ENCODE measurements at regions not wholly inside any gene's neighbourhood (a gene's known extent, or its start where the extent isn't known, plus 50 kb on each side); places are given as distances from the start of the nearest gene placed in this dataset.

- Histone ChIP-seq H3K9me3 (replicated peaks; ENCODE audit: control insufficient read depth, insufficient read depth, low read length) (no peaks in the 10 kb centered on the region), H3K36me3 (ENCODE audit: control insufficient read depth in 2 of 2, insufficient read depth in 2 of 2, low read length in 1 of 2) (no peaks in the 10 kb centered on the region), H3K4me3 (no peak overlapping the region), H3K27me3 (replicated peaks in 1 of 2; ENCODE audit: control insufficient read depth in 2 of 2, insufficient read depth in 2 of 2, low read length in 1 of 2) (no peaks in the 10 kb centered on the region), H3K9ac (ENCODE audit: control insufficient read depth, insufficient read depth, low read length) (no peak overlapping the region), H3K4me2 (ENCODE audit: control insufficient read depth, insufficient read depth) (no peak overlapping the region), H3K79me2 (ENCODE audit: control insufficient read depth, insufficient read depth, low read length) (no peaks in the 10 kb centered on the region), H3K4me1 (ENCODE audit: control insufficient read depth, insufficient read depth, low read length) (no peaks in the 10 kb centered on the region), H3K27ac (ENCODE audit: control insufficient read depth, insufficient read depth) (no peak overlapping the region), H4K20me1 (ENCODE audit: control insufficient read depth, insufficient read depth) (no peaks in the 10 kb centered on the region), H2AFZ (ENCODE audit: control insufficient read depth, low read depth, low read length) (no peak overlapping the region)
- DNase-seq (ENCODE audit: low read depth, low spot score) (no peak), ATAC-seq (no peak), FAIRE-seq (no peak)
- TF ChIP-seq SUPT20H (IDR thresholded peaks at IDR 0.05; ENCODE audit: borderline replicate concordance, control insufficient read depth, low read depth, low read length) (no peak), SIX5 (IDR thresholded peaks at IDR 0.05; ENCODE audit: low read depth, low read length, severe bottlenecking) (no peak), NR2F1 (conservative IDR thresholded peaks at IDR 0.05) (no peak), PAX8 (IDR thresholded peaks at IDR 0.05) (no peak), SREBF2 (IDR thresholded peaks at IDR 0.05; ENCODE audit: low read length) (no peak), GATAD2B (conservative IDR thresholded peaks at IDR 0.05; ENCODE audit: low read depth) (no peak), CHD1 (IDR thresholded peaks at IDR 0.05; ENCODE audit: low read depth, low read length) (no peak), BACH1 (IDR thresholded peaks at IDR 0.05; ENCODE audit: borderline replicate concordance) (no peak), TCF12 (IDR thresholded peaks at IDR 0.05; ENCODE audit: low read depth, low read length) (no peak), YBX1 (IDR thresholded peaks at IDR 0.05) (no peak), CHD2 (IDR thresholded peaks at IDR 0.05; ENCODE audit: borderline replicate concordance, low read depth, low read length) (no peak), KDM1A (IDR thresholded peaks at IDR 0.05; ENCODE audit: borderline replicate concordance) (no peak)
- RAD21 ChIA-PET (ENCODE audit: unreplicated experiment), result no interaction called here
- POLR2A ChIA-PET, result no interaction called here
- intact Hi-C loops (cut with micrococcal nuclease; ENCODE audit: unreplicated experiment) (no loop called here), in situ Hi-C loops (cut with MboI) (no loop called here)
- no TSS peak for BruUV-seq (replicated peaks)
- SMC1A ChIA-PET (ENCODE audit: uncharacterized antibody, unreplicated experiment), result no interaction called here
- CTCF ChIA-PET, result no interaction called here
- 40% methylated on average over 2 of the region's 2 CpGs for WGBS (ENCODE audit: insufficient coverage, insufficient replicate concordance, low lambda C conversion rate, missing lambda C conversion rate)
Observed at GRCh38 chr18:56455141-56455540, 183.3 kb downstream of the TXNL1 start.
